HepG2 (cell line): ENCODE measurements at regions not wholly inside any gene's neighbourhood (a gene's known extent, or its start where the extent isn't known, plus 50 kb on each side); places are given as distances from the start of the nearest gene placed in this dataset.

Experiments used
- ATAC-seq: fragments of 200-7000 bp; cut with Tn5 transposase; 3 replicates; pipeline ENCODE4 v1.9.1; 2020; ENCODE audit warnings: mild to moderate bottlenecking, moderate library complexity
- BruUV-seq: library from RNA; stranded (reverse); fragments of 400-500 nt; replicated peaks from 2 replicates; lab custom pipeline; 2021; lab: Mats Ljungman, UMichigan
- CTCF ChIA-PET: fragments of 300-600 bp; formaldehyde crosslinking; extraction: SDS; loops from one replicate; lab custom pipeline; 2021; ENCODE audit warnings: low total read pairs, inconsistent platforms, low intra/inter-chr PET ratio; lab: Yijun Ruan, JAX
- POLR2A ChIA-PET: fragments of 350-600 bp; sonication (Branson Sonifier 250); formaldehyde crosslinking; loops from one replicate; lab custom pipeline; 2020; ENCODE audit warnings: antibody characterized with exemption, inconsistent platforms; lab: Yijun Ruan, JAX
- DNase-seq: peaks from one replicate; pipeline ENCODE4 v3.0.0-alpha.2; 2015; ENCODE audit warnings: low spot score
- FAIRE-seq: peaks from 3 replicates; lab custom pipeline; 2011; peaks lifted over from hg19 to GRCh38; lab: Jason Lieb, UNC
- H2AFZ ChIP-seq: one replicate; pipeline ENCODE4 v1.6.1; 2011; ENCODE audit warnings: low read length, inconsistent platforms
- H3K27ac ChIP-seq: fragments of 300-600 bp; 3 replicates; pipeline ENCODE4 v1.8.0; 2011; ENCODE audit warnings: mixed run types, mild to moderate bottlenecking, mixed read lengths, low read length, inconsistent platforms; ENCODE audit not compliant: insufficient read depth; ENCODE audit errors: extremely low read length
- H3K27me3 ChIP-seq, 2 experiments: fragments of 200-600 bp in 1 of 2; 2 replicates in 1 of 2; 3 replicates in 1 of 2; pipeline versions ENCODE4 v1.6.0 to v1.8.0; 2011; ENCODE audit warnings: low read length in 2 of 2, mild to moderate bottlenecking in 2 of 2, moderate library complexity in 2 of 2, inconsistent platforms in 1 of 2; ENCODE audit not compliant: insufficient read depth in 2 of 2, control insufficient read depth in 1 of 2
- H3K36me3 ChIP-seq, 2 experiments: fragments of 200-600 bp in 1 of 2; replicated peaks in 1 of 2; 2 replicates in 1 of 2; 3 replicates in 1 of 2; pipeline versions ENCODE4 v1.5.1 to v1.8.0; 2011; ENCODE audit warnings: low read length in 2 of 2, inconsistent platforms in 1 of 2; ENCODE audit not compliant: insufficient read depth in 2 of 2, control insufficient read depth in 1 of 2
- H3K4me1 ChIP-seq: 2 replicates; pipeline ENCODE4 v1.5.1; 2012; ENCODE audit warnings: low read length, inconsistent platforms; ENCODE audit not compliant: insufficient read depth
- H3K4me2 ChIP-seq: 2 replicates; pipeline ENCODE4 v1.6.0; 2011; ENCODE audit warnings: low read depth, low read length, inconsistent platforms
- H3K4me3 ChIP-seq, 3 experiments: fragments of 200-600 bp in 1 of 3; sonication (generic), shearing (Covaris generic) in 1 of 3; replicated peaks in 1 of 3; 2 replicates each; pipeline ENCODE4 v1.5.1; 2011 to 2016; ENCODE audit warnings: low read length in 3 of 3, inconsistent platforms in 2 of 3, low read depth in 2 of 3, mild to moderate bottlenecking in 2 of 3, control low read depth in 1 of 3, mixed read lengths in 1 of 3; ENCODE audit not compliant: insufficient read depth in 1 of 3
- H3K79me2 ChIP-seq: one replicate; pipeline ENCODE4 v1.6.1; 2011; ENCODE audit warnings: low read length, inconsistent platforms; ENCODE audit not compliant: insufficient read depth
- H3K9ac ChIP-seq: 2 replicates; pipeline ENCODE4 v1.6.0; 2011; ENCODE audit warnings: mild to moderate bottlenecking, low read depth, low read length, inconsistent platforms; ENCODE audit not compliant: insufficient read depth
- H3K9me3 ChIP-seq: 2 replicates; pipeline ENCODE4 v1.5.1; 2012; ENCODE audit warnings: mild to moderate bottlenecking, low read length
- H4K20me1 ChIP-seq: 2 replicates; pipeline ENCODE4 v1.6.0; 2011; ENCODE audit warnings: inconsistent platforms, mild to moderate bottlenecking, low read length, moderate library complexity; ENCODE audit not compliant: insufficient read depth
- AGO2 ChIP-seq: fragments of 200-400 bp; formaldehyde crosslinking; optimal IDR thresholded peaks from 2 replicates; pipeline ENCODE3; 2017; ENCODE audit warnings: mild to moderate bottlenecking, low read depth, low read length, moderate library complexity
- FOSL1 ChIP-seq: sonication (generic); formaldehyde crosslinking; IDR thresholded peaks from 2 replicates; pipeline ENCODE4 v1.9.0; 2021; ENCODE audit warnings: missing genetic modification reagents, borderline replicate concordance
- SNAPC2 ChIP-seq: sonication (generic); formaldehyde crosslinking; IDR thresholded peaks from 2 replicates; pipeline ENCODE4 v1.8.1; 2022; ENCODE audit warnings: mild to moderate bottlenecking, missing genetic modification reagents
- TBP ChIP-seq: sonication (generic); formaldehyde crosslinking; IDR thresholded peaks from 2 replicates; pipeline ENCODE4 v1.5.0; 2020; ENCODE audit warnings: missing genetic modification reagents
- TP53 ChIP-seq: sonication (generic); formaldehyde crosslinking; conservative IDR thresholded peaks from 2 replicates; pipeline ENCODE4 v1.4.0; 2020; ENCODE audit warnings: missing genetic modification reagents
- ZFX ChIP-seq: sonication (generic); formaldehyde crosslinking; IDR thresholded peaks from 2 replicates; pipeline ENCODE4 v1.4.0; 2020; ENCODE audit warnings: mild to moderate bottlenecking, low read depth, missing genetic modification reagents, moderate library complexity
- ZNF263 ChIP-seq: sonication (generic); formaldehyde crosslinking; IDR thresholded peaks from 2 replicates; pipeline ENCODE4 v1.4.0; 2020; ENCODE audit warnings: missing genetic modification reagents
- ZNF660 ChIP-seq: sonication (generic); formaldehyde crosslinking; IDR thresholded peaks from 2 replicates; pipeline ENCODE4 v1.5.1; 2020; ENCODE audit warnings: mild to moderate bottlenecking, low read depth, missing genetic modification reagents, borderline replicate concordance
- ZNF749 ChIP-seq: sonication (generic); formaldehyde crosslinking; IDR thresholded peaks from 2 replicates; pipeline ENCODE4 v1.8.0; 2022; ENCODE audit warnings: mild to moderate bottlenecking, missing genetic modification reagents, moderate library complexity, borderline replicate concordance
- whole genome bisulfite sequencing: methylation state at CpG from one replicate; pipeline ENCODE4 v1.1.6; 2017; ENCODE audit warnings: low lambda C conversion rate; 5-methylcytosine and 5-hydroxymethylcytosine counted together
- in situ Hi-C: cut with HindIII; loops from 2 replicates; pipeline ENCODE4 v1.10.0; 2017; ENCODE audit warnings: low pct_unique_long_range_greater_than_20kb; ENCODE audit not compliant: extremely low pct_ligation_motif_present
- intact Hi-C: fragments of 100-400 bp; cut with micrococcal nuclease; formaldehyde crosslinking; loops from one replicate; pipeline ENCODE4 v1.10.0; 2022; ENCODE audit not compliant: unreplicated experiment
- TF ChIP-seq, protein P1 (sequence below): sonication (generic); formaldehyde crosslinking; IDR thresholded peaks from 2 replicates; pipeline ENCODE4 v1.5.1; 2020; ENCODE audit warnings: mild to moderate bottlenecking, moderate library complexity, missing genetic modification reagents
- TF ChIP-seq, protein P2 (sequence below): sonication (generic); formaldehyde crosslinking; IDR thresholded peaks from 2 replicates; pipeline ENCODE4 v1.8.0; 2022; ENCODE audit warnings: missing genetic modification reagents, mild to moderate bottlenecking, moderate library complexity, borderline replicate concordance
- TF ChIP-seq, protein P3 (sequence below): sonication (generic); formaldehyde crosslinking; IDR thresholded peaks from 2 replicates; pipeline ENCODE4 v1.5.1; 2020; ENCODE audit warnings: missing genetic modification reagents, mild to moderate bottlenecking, borderline replicate concordance
- TF ChIP-seq, protein P4 (sequence below): sonication (generic); formaldehyde crosslinking; IDR thresholded peaks from 2 replicates; pipeline ENCODE4 v1.5.0; 2020; ENCODE audit warnings: mild to moderate bottlenecking, missing genetic modification reagents
- TF ChIP-seq, protein P5 (sequence below): sonication (generic); formaldehyde crosslinking; IDR thresholded peaks from 2 replicates; pipeline ENCODE4 v1.5.0; 2020; ENCODE audit warnings: missing genetic modification reagents, mild to moderate bottlenecking, borderline replicate concordance

DNA sequence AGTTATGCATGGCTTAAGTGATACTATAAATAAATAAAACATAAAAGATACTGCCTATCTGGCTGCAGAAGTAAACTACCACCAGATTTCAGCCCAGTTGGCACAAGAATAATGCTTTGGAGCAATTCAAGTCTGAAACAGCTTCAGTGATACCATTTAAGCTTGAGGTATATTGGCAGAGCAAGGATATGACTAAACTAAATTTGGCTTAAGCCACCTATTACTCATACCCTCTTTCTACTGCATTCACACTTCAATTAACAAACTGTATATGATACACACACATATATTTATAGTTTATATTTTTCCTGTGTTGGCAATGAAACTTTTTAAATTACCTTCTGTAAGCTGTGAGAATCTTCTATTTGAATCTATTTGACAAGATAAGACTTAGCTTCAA is 431.9 kb downstream of the ANXA1 start (continued):
- TF ChIP-seq, protein P1, sequence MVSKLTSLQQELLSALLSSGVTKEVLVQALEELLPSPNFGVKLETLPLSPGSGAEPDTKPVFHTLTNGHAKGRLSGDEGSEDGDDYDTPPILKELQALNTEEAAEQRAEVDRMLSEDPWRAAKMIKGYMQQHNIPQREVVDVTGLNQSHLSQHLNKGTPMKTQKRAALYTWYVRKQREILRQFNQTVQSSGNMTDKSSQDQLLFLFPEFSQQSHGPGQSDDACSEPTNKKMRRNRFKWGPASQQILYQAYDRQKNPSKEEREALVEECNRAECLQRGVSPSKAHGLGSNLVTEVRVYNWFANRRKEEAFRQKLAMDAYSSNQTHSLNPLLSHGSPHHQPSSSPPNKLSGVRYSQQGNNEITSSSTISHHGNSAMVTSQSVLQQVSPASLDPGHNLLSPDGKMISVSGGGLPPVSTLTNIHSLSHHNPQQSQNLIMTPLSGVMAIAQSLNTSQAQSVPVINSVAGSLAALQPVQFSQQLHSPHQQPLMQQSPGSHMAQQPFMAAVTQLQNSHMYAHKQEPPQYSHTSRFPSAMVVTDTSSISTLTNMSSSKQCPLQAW (CRISPR knock-in tag) = no peak
- TF ChIP-seq AGO2 = no peak
- TF ChIP-seq FOSL1 (CRISPR knock-in tag) = no peak
- no peak for TF ChIP-seq TBP (CRISPR knock-in tag)
- TF ChIP-seq, protein P2, sequence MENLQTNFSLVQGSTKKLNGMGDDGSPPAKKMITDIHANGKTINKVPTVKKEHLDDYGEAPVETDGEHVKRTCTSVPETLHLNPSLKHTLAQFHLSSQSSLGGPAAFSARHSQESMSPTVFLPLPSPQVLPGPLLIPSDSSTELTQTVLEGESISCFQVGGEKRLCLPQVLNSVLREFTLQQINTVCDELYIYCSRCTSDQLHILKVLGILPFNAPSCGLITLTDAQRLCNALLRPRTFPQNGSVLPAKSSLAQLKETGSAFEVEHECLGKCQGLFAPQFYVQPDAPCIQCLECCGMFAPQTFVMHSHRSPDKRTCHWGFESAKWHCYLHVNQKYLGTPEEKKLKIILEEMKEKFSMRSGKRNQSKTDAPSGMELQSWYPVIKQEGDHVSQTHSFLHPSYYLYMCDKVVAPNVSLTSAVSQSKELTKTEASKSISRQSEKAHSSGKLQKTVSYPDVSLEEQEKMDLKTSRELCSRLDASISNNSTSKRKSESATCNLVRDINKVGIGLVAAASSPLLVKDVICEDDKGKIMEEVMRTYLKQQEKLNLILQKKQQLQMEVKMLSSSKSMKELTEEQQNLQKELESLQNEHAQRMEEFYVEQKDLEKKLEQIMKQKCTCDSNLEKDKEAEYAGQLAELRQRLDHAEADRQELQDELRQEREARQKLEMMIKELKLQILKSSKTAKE = no peak
- TF ChIP-seq, protein P3, sequence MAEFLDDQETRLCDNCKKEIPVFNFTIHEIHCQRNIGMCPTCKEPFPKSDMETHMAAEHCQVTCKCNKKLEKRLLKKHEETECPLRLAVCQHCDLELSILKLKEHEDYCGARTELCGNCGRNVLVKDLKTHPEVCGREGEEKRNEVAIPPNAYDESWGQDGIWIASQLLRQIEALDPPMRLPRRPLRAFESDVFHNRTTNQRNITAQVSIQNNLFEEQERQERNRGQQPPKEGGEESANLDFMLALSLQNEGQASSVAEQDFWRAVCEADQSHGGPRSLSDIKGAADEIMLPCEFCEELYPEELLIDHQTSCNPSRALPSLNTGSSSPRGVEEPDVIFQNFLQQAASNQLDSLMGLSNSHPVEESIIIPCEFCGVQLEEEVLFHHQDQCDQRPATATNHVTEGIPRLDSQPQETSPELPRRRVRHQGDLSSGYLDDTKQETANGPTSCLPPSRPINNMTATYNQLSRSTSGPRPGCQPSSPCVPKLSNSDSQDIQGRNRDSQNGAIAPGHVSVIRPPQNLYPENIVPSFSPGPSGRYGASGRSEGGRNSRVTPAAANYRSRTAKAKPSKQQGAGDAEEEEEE = no peak
- TF ChIP-seq, all 625 proteins: peak for 0

DNA sequence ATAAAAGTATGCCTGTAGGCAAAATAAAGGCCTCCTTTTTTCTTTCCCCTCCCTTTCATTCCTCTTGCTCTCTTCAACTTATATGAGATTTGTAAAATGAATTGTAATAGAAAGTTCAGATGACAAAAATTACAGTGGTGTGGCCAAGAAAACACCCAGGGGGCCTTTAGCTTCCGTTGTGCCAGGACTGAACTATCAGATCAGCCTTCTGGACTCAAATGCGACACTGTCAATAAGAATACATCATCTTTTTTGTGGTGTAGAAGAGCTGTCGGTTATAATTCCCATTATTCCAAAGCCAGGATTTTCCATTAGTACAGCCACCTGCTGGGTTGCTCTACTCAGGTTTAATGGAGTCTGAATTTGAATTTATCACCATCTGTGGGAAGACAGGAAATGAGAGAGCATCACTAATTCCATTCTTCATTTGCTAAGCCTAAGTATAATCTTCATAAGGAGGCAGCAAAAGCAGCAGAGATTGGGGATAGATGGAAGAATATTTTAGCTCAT is 443.4 kb downstream of the ANXA1 start:
- DNase-seq (no peak), FAIRE-seq (no peak), ATAC-seq (no peak)
- Histone ChIP-seq H3K27me3 (no peaks in the 10 kb centered on the region), H2AFZ (no peak overlapping the region), H3K4me2 (no peak overlapping the region), H3K9me3 (no peaks in the 10 kb centered on the region), H4K20me1 (no peaks in the 10 kb centered on the region), H3K27ac (no peak overlapping the region), H3K4me1 (no peaks in the 10 kb centered on the region), H3K79me2 (no peaks in the 10 kb centered on the region), H3K9ac (no peak overlapping the region), H3K4me3 (no peak overlapping the region), H3K36me3 (no peaks in the 10 kb centered on the region)
- ChIA-PET POLR2A (no interaction called here), CTCF (no interaction called here)
- no TSS peak for BruUV-seq
- intact Hi-C loops (no loop called here), in situ Hi-C loops (no loop called here)
- WGBS = 0% methylated on average over 3 of the region's 3 CpGs
- TF ChIP-seq TP53 (CRISPR knock-in tag) (no peak), ZFX (CRISPR knock-in tag) (no peak), SNAPC2 (no peak), ZNF660 (no peak), ZNF263 (CRISPR knock-in tag) (no peak), ZNF749 (CRISPR knock-in tag) (no peak)
- TF ChIP-seq, protein P4, sequence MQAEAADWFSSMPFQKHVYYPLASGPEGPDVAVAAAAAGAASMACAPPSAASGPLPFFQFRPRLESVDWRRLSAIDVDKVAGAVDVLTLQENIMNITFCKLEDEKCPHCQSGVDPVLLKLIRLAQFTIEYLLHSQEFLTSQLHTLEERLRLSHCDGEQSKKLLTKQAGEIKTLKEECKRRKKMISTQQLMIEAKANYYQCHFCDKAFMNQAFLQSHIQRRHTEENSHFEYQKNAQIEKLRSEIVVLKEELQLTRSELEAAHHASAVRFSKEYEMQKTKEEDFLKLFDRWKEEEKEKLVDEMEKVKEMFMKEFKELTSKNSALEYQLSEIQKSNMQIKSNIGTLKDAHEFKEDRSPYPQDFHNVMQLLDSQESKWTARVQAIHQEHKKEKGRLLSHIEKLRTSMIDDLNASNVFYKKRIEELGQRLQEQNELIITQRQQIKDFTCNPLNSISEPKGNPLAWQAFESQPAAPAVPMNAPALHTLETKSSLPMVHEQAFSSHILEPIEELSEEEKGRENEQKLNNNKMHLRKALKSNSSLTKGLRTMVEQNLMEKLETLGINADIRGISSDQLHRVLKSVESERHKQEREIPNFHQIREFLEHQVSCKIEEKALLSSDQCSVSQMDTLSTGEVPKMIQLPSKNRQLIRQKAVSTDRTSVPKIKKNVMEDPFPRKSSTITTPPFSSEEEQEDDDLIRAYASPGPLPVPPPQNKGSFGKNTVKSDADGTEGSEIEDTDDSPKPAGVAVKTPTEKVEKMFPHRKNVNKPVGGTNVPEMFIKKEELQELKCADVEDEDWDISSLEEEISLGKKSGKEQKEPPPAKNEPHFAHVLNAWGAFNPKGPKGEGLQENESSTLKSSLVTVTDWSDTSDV (CRISPR knock-in tag) = no peak
- TF ChIP-seq, protein P5, sequence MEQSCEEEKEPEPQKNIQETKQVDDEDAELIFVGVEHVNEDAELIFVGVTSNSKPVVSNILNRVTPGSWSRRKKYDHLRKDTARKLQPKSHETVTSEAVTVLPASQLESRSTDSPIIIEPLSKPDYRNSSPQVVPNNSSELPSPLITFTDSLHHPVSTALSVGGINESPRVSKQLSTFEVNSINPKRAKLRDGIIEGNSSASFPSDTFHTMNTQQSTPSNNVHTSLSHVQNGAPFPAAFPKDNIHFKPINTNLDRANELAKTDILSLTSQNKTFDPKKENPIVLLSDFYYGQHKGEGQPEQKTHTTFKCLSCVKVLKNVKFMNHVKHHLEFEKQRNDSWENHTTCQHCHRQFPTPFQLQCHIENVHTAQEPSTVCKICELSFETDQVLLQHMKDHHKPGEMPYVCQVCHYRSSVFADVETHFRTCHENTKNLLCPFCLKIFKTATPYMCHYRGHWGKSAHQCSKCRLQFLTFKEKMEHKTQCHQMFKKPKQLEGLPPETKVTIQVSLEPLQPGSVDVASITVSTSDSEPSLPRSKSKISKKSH (CRISPR knock-in tag) = no peak
